DOHH2 (cell line): ENCODE measurements at regions not wholly inside any gene's neighbourhood (a gene's known extent, or its start where the extent isn't known, plus 50 kb on each side); places are given as distances from the start of the nearest gene placed in this dataset.

Source experiments
- CTCF ChIP-seq: fragments of 200-600 bp; sonication (generic); IDR thresholded peaks from one replicate; pipeline ENCODE4 v1.5.1; 2014; ENCODE audit warnings: antibody characterized with exemption, mild to moderate bottlenecking, low read depth, low read length; ENCODE audit not compliant: poor library complexity, severe bottlenecking
- EZH2phosphoT487 ChIP-seq: fragments of 200-600 bp; sonication (generic); IDR thresholded peaks from 2 replicates; pipeline ENCODE4 v1.6.1; 2017; ENCODE audit warnings: borderline replicate concordance, mild to moderate bottlenecking, antibody characterized with exemption, low read length, moderate library complexity, mixed read lengths

- TF ChIP-seq CTCF = no peak
- TF ChIP-seq EZH2phosphoT487 = no peak
These were observed 370.7 kb downstream of the MIAT start for GRCh38 chr22:27028093-27028492.
